HG03460 (cell line): ENCODE measurements at regions not wholly inside any gene's neighbourhood (a gene's known extent, or its start where the extent isn't known, plus 50 kb on each side); places are given as distances from the start of the nearest gene placed in this dataset.
A peak's percentile ranks its signal among the peaks of the same experiment; 100 is the strongest.
"Not testable (repeated sequence)": the region's sequence is repeated elsewhere in the genome, so short reads cannot be mapped to it uniquely, and the experiment has no call there.

Experiments
- ATAC-seq: cut with Tn5 transposase; IDR thresholded peaks from one replicate; pipeline ENCODE4 v1.9.1; 2021; ENCODE audit not compliant: unreplicated experiment

- not testable (repeated sequence) for ATAC-seq
These were observed 355.2 kb downstream of the NDFIP2 start for GRCh38 chr13:79836121-79836520.

- no peak for ATAC-seq
These were observed 353.9 kb downstream of the NDFIP2 start for GRCh38 chr13:79834876-79835275.

- ATAC-seq, result no peak
These were observed 353.0 kb downstream of the NDFIP2 start for GRCh38 chr13:79833991-79834390.

- ATAC-seq, result no peak
These were observed 350.6 kb downstream of the NDFIP2 start for GRCh38 chr13:79831556-79831955.

GRCh38 chr13:79830945-79831344 is 350.0 kb downstream of the NDFIP2 start:
- no peak for ATAC-seq

- ATAC-seq, result no peak
These were observed 349.5 kb downstream of the NDFIP2 start for GRCh38 chr13:79830426-79830825.

- ATAC-seq, result no peak
These were observed 348.9 kb downstream of the NDFIP2 start for GRCh38 chr13:79829880-79830279.

GRCh38 chr13:79825959-79826358 is 345.0 kb downstream of the NDFIP2 start:
- ATAC-seq, result no peak

GRCh38 chr13:79815041-79815440 is 334.1 kb downstream of the NDFIP2 start:
- ATAC-seq, result no peak

GRCh38 chr13:79812070-79812850 is 331.3 kb downstream of the NDFIP2 start:
- peak; percentile 80 for ATAC-seq

GRCh38 chr13:79811170-79811569 is 330.2 kb downstream of the NDFIP2 start:
- ATAC-seq, result no peak

GRCh38 chr13:79810669-79811068 is 329.7 kb downstream of the NDFIP2 start:
- ATAC-seq, result no peak

GRCh38 chr13:79810018-79810417 is 329.1 kb downstream of the NDFIP2 start:
- ATAC-seq, result no peak

GRCh38 chr13:79808475-79808874 is 327.5 kb downstream of the NDFIP2 start:
- no peak for ATAC-seq

GRCh38 chr13:79807554-79807953 is 326.6 kb downstream of the NDFIP2 start:
- no peak for ATAC-seq

GRCh38 chr13:79806821-79807220 is 325.9 kb downstream of the NDFIP2 start:
- no peak for ATAC-seq

GRCh38 chr13:79805317-79805716 is 324.4 kb downstream of the NDFIP2 start:
- no peak for ATAC-seq

GRCh38 chr13:79803989-79804388 is 323.0 kb downstream of the NDFIP2 start:
- ATAC-seq, result no peak

GRCh38 chr13:79803296-79803695 is 322.3 kb downstream of the NDFIP2 start:
- no peak for ATAC-seq

- ATAC-seq, result no peak
These were observed 321.6 kb downstream of the NDFIP2 start for GRCh38 chr13:79802389-79803085.

- no peak for ATAC-seq
These were observed 318.3 kb downstream of the NDFIP2 start for GRCh38 chr13:79799059-79799867.

- ATAC-seq, result no peak
These were observed 315.2 kb downstream of the NDFIP2 start for GRCh38 chr13:79796136-79796535.
